IMR-90 (cell line): ENCODE measurements at regions not wholly inside any gene's neighbourhood (a gene's known extent, or its start where the extent isn't known, plus 50 kb on each side); places are given as distances from the start of the nearest gene placed in this dataset.

Source experiments
- ATAC-seq: fragments of 200-7000 bp; cut with Tn5 transposase; 2 replicates; pipeline ENCODE4 v1.9.1; 2020; ENCODE audit warnings: low read depth, mild to moderate bottlenecking, moderate library complexity
- BruUV-seq: library from RNA; stranded (reverse); fragments of 400-500 nt; replicated peaks from 2 replicates; lab custom pipeline; 2021; lab: Mats Ljungman, UMichigan
- CTCF ChIA-PET: fragments of 300-600 bp; formaldehyde crosslinking; extraction: SDS; loops from one replicate; lab custom pipeline; 2021; ENCODE audit warnings: antibody characterized with exemption; lab: Yijun Ruan, JAX
- POLR2A ChIA-PET: fragments of 300-600 bp; sonication (Branson Sonifier 250); formaldehyde crosslinking; loops from one replicate; lab custom pipeline; 2022; ENCODE audit warnings: antibody characterized with exemption; ENCODE audit not compliant: unreplicated experiment; lab: Charles Lee
- DNase-seq: peaks from one replicate; pipeline ENCODE4 v3.0.0; 2013
- H2AFZ ChIP-seq: replicated peaks from 2 replicates; pipeline ENCODE3; 2013; ENCODE audit warnings: low read length, mild to moderate bottlenecking; ENCODE audit not compliant: poor library complexity
- H2AK5ac ChIP-seq: 2 replicates; pipeline ENCODE4 v1.6.1; 2013; ENCODE audit warnings: low read depth, low read length, inconsistent platforms
- H2AK9ac ChIP-seq: replicated peaks from 2 replicates; pipeline ENCODE3; 2013; ENCODE audit warnings: mild to moderate bottlenecking, low read depth, low read length, moderate library complexity; ENCODE audit not compliant: poor library complexity
- H2BK120ac ChIP-seq: 2 replicates; pipeline ENCODE4 v1.6.1; 2013; ENCODE audit warnings: low read depth, low read length, inconsistent platforms
- H2BK15ac ChIP-seq: 3 replicates; pipeline ENCODE4 v1.6.1; 2013; ENCODE audit warnings: low read depth, low read length, inconsistent platforms
- H2BK20ac ChIP-seq: 2 replicates; pipeline ENCODE4 v1.6.1; 2013; ENCODE audit warnings: low read depth, mild to moderate bottlenecking, inconsistent platforms, low read length, moderate library complexity
- H2BK5ac ChIP-seq: 2 replicates; pipeline ENCODE4 v1.6.1; 2013; ENCODE audit warnings: mild to moderate bottlenecking, low read depth, low read length, inconsistent platforms; ENCODE audit not compliant: poor library complexity, severe bottlenecking
- H3K14ac ChIP-seq: replicated peaks from 2 replicates; pipeline ENCODE4 v1.6.1; 2013; ENCODE audit warnings: low read depth, low read length, inconsistent platforms
- H3K18ac ChIP-seq: 2 replicates; pipeline ENCODE4 v1.6.1; 2013; ENCODE audit warnings: low read depth, low read length, control low read depth
- H3K23ac ChIP-seq: 2 replicates; pipeline ENCODE4 v1.6.1; 2013; ENCODE audit warnings: low read depth, low read length, inconsistent platforms
- H3K27ac ChIP-seq: 2 replicates; pipeline ENCODE4 v1.5.1; 2013; ENCODE audit warnings: mild to moderate bottlenecking, control low read depth, low read length; ENCODE audit not compliant: insufficient read depth
- H3K27me3 ChIP-seq: 2 replicates; pipeline ENCODE4 v1.6.1; 2013; ENCODE audit warnings: low read length; ENCODE audit not compliant: control insufficient read depth, insufficient read depth
- H3K36me3 ChIP-seq: 2 replicates; pipeline ENCODE4 v1.6.1; 2013; ENCODE audit warnings: low read length, mixed read lengths; ENCODE audit not compliant: control insufficient read depth, insufficient read depth
- H3K4ac ChIP-seq: 2 replicates; pipeline ENCODE4 v1.6.1; 2013; ENCODE audit warnings: low read depth, low read length, inconsistent platforms
- H3K4me1 ChIP-seq: 2 replicates; pipeline ENCODE4 v1.6.1; 2013; ENCODE audit warnings: low read length, mixed read lengths; ENCODE audit not compliant: control insufficient read depth, insufficient read depth
- H3K4me2 ChIP-seq: 2 replicates; pipeline ENCODE4 v1.6.1; 2013; ENCODE audit warnings: low read depth, mild to moderate bottlenecking, control low read depth, low read length, moderate library complexity
- H3K4me3 ChIP-seq: 2 replicates; pipeline ENCODE4 v1.5.1; 2013; ENCODE audit warnings: low read depth, mild to moderate bottlenecking, control low read depth, low read length, moderate library complexity; ENCODE audit not compliant: insufficient read depth
- H3K56ac ChIP-seq: 2 replicates; pipeline ENCODE4 v1.6.1; 2013; ENCODE audit warnings: low read length, inconsistent platforms; ENCODE audit not compliant: insufficient read depth; ENCODE audit errors: extremely low read depth
- H3K79me1 ChIP-seq, 2 experiments: 2 replicates each; pipeline ENCODE4 v1.6.1; 2013; ENCODE audit warnings: low read length in 2 of 2, inconsistent platforms in 1 of 2, low read depth in 1 of 2
- H3K9ac ChIP-seq: 2 replicates; pipeline ENCODE4 v1.6.1; 2013; ENCODE audit warnings: low read depth, low read length, control low read depth
- H3K9me1 ChIP-seq: 2 replicates; pipeline ENCODE4 v1.6.1; 2013; ENCODE audit warnings: low read length, inconsistent platforms; ENCODE audit not compliant: insufficient read depth
- H3K9me3 ChIP-seq: 2 replicates; pipeline ENCODE4 v1.6.1; 2013; ENCODE audit warnings: low read length; ENCODE audit not compliant: control insufficient read depth, insufficient read depth
- H4K20me1 ChIP-seq: 2 replicates; pipeline ENCODE4 v1.6.1; 2013; ENCODE audit warnings: low read length, inconsistent platforms; ENCODE audit not compliant: insufficient read depth
- H4K5ac ChIP-seq: 2 replicates; pipeline ENCODE4 v1.6.1; 2013; ENCODE audit warnings: mild to moderate bottlenecking, low read depth, low read length, control low read depth
- H4K8ac ChIP-seq, 2 experiments: 2 replicates each; pipeline ENCODE4 v1.6.1; 2013; ENCODE audit warnings: low read depth in 2 of 2, low read length in 2 of 2, control low read depth in 1 of 2, inconsistent platforms in 1 of 2
- H4K91ac ChIP-seq: 2 replicates; pipeline ENCODE4 v1.6.1; 2013; ENCODE audit warnings: low read depth, low read length, inconsistent platforms; ENCODE audit not compliant: insufficient read depth
- BHLHE40 ChIP-seq: fragments of 150-350 bp; IDR thresholded peaks from 2 replicates; pipeline ENCODE4 v1.6.1; 2016; ENCODE audit warnings: mild to moderate bottlenecking, low read depth, low read length
- MAZ ChIP-seq: IDR thresholded peaks from 2 replicates; pipeline ENCODE4 v1.6.1; 2012; ENCODE audit warnings: low read depth, mild to moderate bottlenecking, low read length, improper control_type of control experiment, moderate library complexity, borderline replicate concordance
- MXI1 ChIP-seq: IDR thresholded peaks from 2 replicates; pipeline ENCODE4 v1.6.1; 2012; ENCODE audit warnings: low read depth, mild to moderate bottlenecking, low read length, moderate library complexity, borderline replicate concordance
- NFE2L2 ChIP-seq: fragments of 150-350 bp; IDR thresholded peaks from 2 replicates; pipeline ENCODE4 v1.6.1; 2016; ENCODE audit warnings: low read depth, mild to moderate bottlenecking, low read length
- POLR2A ChIP-seq: IDR thresholded peaks from 2 replicates; pipeline ENCODE4 v1.6.1; 2012; ENCODE audit warnings: mild to moderate bottlenecking, low read depth, low read length
- RCOR1 ChIP-seq: IDR thresholded peaks from 2 replicates; pipeline ENCODE4 v1.6.1; 2012; ENCODE audit warnings: mild to moderate bottlenecking, low read length, improper control_type of control experiment; ENCODE audit not compliant: insufficient replicate concordance
- RFX5 ChIP-seq: IDR thresholded peaks from 2 replicates; pipeline ENCODE4 v1.8.0; 2012; ENCODE audit warnings: low read depth, mild to moderate bottlenecking, low read length, moderate library complexity
- SMC3 ChIP-seq: fragments of 150-350 bp; IDR thresholded peaks from 2 replicates; pipeline ENCODE4 v1.6.1; 2016; ENCODE audit warnings: low read depth, mild to moderate bottlenecking, antibody characterized with exemption, low read length, moderate library complexity
- WGBS, 2 experiments: methylation state at CpG; one replicate each; pipeline versions ENCODE4 v1.1.5 to v1.1.7; 2013; ENCODE audit warnings: missing lambda C conversion rate in 2 of 2; ENCODE audit not compliant: insufficient read length in 1 of 2; ENCODE audit errors: extremely low coverage in 2 of 2; 5-methylcytosine and 5-hydroxymethylcytosine counted together
- dilution Hi-C: fragments of 300-500 bp; cut with HindIII; formaldehyde crosslinking; loops from one replicate; pipeline ENCODE4 v1.14.3; 2018; ENCODE audit warnings: low sequenced_read_pairs; ENCODE audit not compliant: unreplicated experiment
- in situ Hi-C: fragments of 300-500 bp; cut with MboI; formaldehyde crosslinking; loops from 3 replicates; pipeline ENCODE4 v1.14.3; 2019; ENCODE audit warnings: low sequenced_read_pairs, inconsistent platforms, mixed read lengths
- intact Hi-C: fragments of 100-400 bp; cut with micrococcal nuclease; formaldehyde crosslinking; loops from 2 replicates; pipeline ENCODE4 v1.10.0; 2022
- TF ChIP-seq, protein P1 (sequence below): fragments of 150-350 bp; IDR thresholded peaks from 2 replicates; pipeline ENCODE4 v1.6.1; 2017; ENCODE audit warnings: mild to moderate bottlenecking, antibody characterized with exemption, low read length, low read depth
- TF ChIP-seq, protein P2 (sequence below): conservative IDR thresholded peaks from 2 replicates; pipeline ENCODE4 v1.5.1; 2012; ENCODE audit warnings: mild to moderate bottlenecking, low read depth, low read length, improper control_type of control experiment

DNA sequence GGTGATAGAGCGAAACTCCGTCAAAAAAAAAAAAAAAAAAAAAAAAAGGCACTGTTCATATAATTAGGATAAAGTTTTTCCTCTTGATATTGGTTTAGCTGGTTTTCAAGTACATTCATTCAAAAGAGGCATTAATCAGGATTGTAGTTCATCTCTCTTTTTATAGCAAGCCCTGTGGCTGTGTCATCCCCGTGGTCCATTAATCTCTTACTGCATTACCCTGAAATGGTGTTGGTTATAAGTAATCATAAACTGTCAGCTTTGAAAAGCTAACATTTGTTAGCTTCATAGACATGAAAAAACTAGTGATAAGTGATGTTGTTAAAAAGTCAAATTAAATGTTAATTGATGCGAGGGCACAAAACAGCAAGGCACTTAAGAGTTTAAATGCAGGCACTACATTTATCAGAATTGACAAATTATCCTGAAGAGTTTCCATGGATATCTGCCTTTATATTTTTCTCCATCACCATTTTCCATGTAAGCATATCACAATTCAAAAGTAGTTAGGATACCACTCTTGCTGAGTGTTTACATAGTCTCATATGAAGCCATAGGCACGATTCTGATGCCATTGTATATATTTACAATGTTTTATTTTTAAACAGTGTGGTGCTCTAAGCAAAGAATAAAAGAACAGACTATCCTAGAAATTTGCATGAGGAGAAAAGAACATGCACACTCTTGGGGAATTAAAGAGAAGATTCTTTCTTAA is 193.1 kb downstream of the OTOL1 start:
- Histone ChIP-seq H3K27me3 (no peaks in the 10 kb centered on the region), H4K20me1 (no peaks in the 10 kb centered on the region), H3K56ac (no peak overlapping the region), H2AK9ac (no peak overlapping the region), H2AK5ac (no peak overlapping the region), H2AFZ (no peak overlapping the region), H3K4me3 (no peak overlapping the region), H4K8ac (no peak overlapping the region), H3K9ac (no peak overlapping the region), H2BK120ac (no peak overlapping the region), H3K79me1 (no peaks in the 10 kb centered on the region), H3K4me1 (no peaks in the 10 kb centered on the region), H4K91ac (no peak overlapping the region), H2BK15ac (no peak overlapping the region), H3K27ac (no peak overlapping the region), H3K23ac (no peak overlapping the region), H3K18ac (no peak overlapping the region), H3K4me2 (no peak overlapping the region), H3K9me3 (0 out of 2 replicates have a peak, but pooled peaks cover 4% of the 10 kb centered on the region), H2BK5ac (no peak overlapping the region), H3K4ac (no peak overlapping the region), H3K9me1 (no peaks in the 10 kb centered on the region), H3K36me3 (no peaks in the 10 kb centered on the region), H4K5ac (no peak overlapping the region), H3K14ac (no peak overlapping the region), H2BK20ac (no peak overlapping the region)
- POLR2A ChIA-PET, result no interaction called here
- WGBS, 2 experiments, result no CpG with 5 or more reads among the region's 5 CpGs
- CTCF ChIA-PET, result no interaction called here
- dilution Hi-C loops, result no loop called here
- in situ Hi-C loops, result no loop called here
- intact Hi-C loops, result no loop called here
- TF ChIP-seq RCOR1 (no peak), SMC3 (no peak), MAZ (no peak), MXI1 (no peak), NFE2L2 (no peak), POLR2A (no peak), BHLHE40 (no peak), RFX5 (no peak)
- TF ChIP-seq, protein P1, sequence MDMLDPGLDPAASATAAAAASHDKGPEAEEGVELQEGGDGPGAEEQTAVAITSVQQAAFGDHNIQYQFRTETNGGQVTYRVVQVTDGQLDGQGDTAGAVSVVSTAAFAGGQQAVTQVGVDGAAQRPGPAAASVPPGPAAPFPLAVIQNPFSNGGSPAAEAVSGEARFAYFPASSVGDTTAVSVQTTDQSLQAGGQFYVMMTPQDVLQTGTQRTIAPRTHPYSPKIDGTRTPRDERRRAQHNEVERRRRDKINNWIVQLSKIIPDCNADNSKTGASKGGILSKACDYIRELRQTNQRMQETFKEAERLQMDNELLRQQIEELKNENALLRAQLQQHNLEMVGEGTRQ, result no peak
- TF ChIP-seq, protein P2, sequence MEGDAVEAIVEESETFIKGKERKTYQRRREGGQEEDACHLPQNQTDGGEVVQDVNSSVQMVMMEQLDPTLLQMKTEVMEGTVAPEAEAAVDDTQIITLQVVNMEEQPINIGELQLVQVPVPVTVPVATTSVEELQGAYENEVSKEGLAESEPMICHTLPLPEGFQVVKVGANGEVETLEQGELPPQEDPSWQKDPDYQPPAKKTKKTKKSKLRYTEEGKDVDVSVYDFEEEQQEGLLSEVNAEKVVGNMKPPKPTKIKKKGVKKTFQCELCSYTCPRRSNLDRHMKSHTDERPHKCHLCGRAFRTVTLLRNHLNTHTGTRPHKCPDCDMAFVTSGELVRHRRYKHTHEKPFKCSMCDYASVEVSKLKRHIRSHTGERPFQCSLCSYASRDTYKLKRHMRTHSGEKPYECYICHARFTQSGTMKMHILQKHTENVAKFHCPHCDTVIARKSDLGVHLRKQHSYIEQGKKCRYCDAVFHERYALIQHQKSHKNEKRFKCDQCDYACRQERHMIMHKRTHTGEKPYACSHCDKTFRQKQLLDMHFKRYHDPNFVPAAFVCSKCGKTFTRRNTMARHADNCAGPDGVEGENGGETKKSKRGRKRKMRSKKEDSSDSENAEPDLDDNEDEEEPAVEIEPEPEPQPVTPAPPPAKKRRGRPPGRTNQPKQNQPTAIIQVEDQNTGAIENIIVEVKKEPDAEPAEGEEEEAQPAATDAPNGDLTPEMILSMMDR, result no peak
- ATAC-seq (no peak), DNase-seq (no peak)
- no TSS peak for BruUV-seq
